Heart right ventricle (tissue), 16 donors: ENCODE measurements at regions not wholly inside any gene's neighbourhood (a gene's known extent, or its start where the extent isn't known, plus 50 kb on each side); places are given as distances from the start of the nearest gene placed in this dataset.

ENCODE experiments used
- ATAC-seq, 8 donors: fragments of 200-7000 bp; cut with Tn5 transposase; one replicate each; pipeline ENCODE4 v1.9.1; 2020; ENCODE audit warnings: mild to moderate bottlenecking in 8 of 8, moderate library complexity in 8 of 8, moderate number of reproducible peaks in 1 of 8
- DNase-seq, 2 donors: peaks; one replicate each; pipeline ENCODE4 v3.0.0-alpha.2; 2020
- H3K27ac ChIP-seq, 10 donors: fragments of 200-600 bp; sonication (generic) in 2 of 10; one replicate each; pipeline versions ENCODE4 v1.5.0 to v1.8.0; 2020 to 2022; ENCODE audit warnings: mild to moderate bottlenecking in 3 of 10
- H3K27me3 ChIP-seq, 7 donors: fragments of 200-600 bp; one replicate each; pipeline ENCODE4 v1.8.0; 2021 to 2022; ENCODE audit warnings: mild to moderate bottlenecking in 2 of 7
- H3K36me3 ChIP-seq, 9 donors: fragments of 200-600 bp; sonication (generic) in 1 of 9; one replicate each; pipeline versions ENCODE4 v1.5.0 to v1.8.0; 2020 to 2022; ENCODE audit warnings: mild to moderate bottlenecking in 2 of 9
- H3K4me1 ChIP-seq, 9 donors: fragments of 200-600 bp; sonication (generic) in 1 of 9; one replicate each; pipeline versions ENCODE4 v1.5.0 to v1.8.0; 2020 to 2022; ENCODE audit warnings: mild to moderate bottlenecking in 4 of 9
- H3K4me3 ChIP-seq, 10 donors: fragments of 200-600 bp; sonication (generic) in 2 of 10; one replicate each; pipeline versions ENCODE4 v1.5.0 to v1.8.0; 2020 to 2022; ENCODE audit warnings: mild to moderate bottlenecking in 7 of 10, moderate library complexity in 2 of 10
- H3K9me3 ChIP-seq, 11 donors: fragments of 200-600 bp in 10 of 11; sonication (generic) in 2 of 11; one replicate each; pipeline versions ENCODE4 v1.5.0 to v1.8.0; 2013 to 2022; ENCODE audit warnings: mild to moderate bottlenecking in 2 of 11, control low read depth in 1 of 11, moderate library complexity in 1 of 11
- CTCF ChIP-seq, 9 donors: fragments of 200-600 bp; sonication (generic) in 2 of 9; IDR thresholded peaks; one replicate each; pipeline versions ENCODE4 v1.5.0 to v1.8.0; 2021 to 2022; ENCODE audit warnings: antibody characterized with exemption in 9 of 9, mild to moderate bottlenecking in 5 of 9, moderate library complexity in 1 of 9
- WGBS, 2 donors: extraction: QIAGEN DNeasy Blood & Tissue Kit; methylation state at CpG; one replicate each; pipeline ENCODE4 v1.1.7; 2013; ENCODE audit warnings: inconsistent platforms in 1 of 2; 5-methylcytosine and 5-hydroxymethylcytosine counted together
- intact Hi-C, 10 donors: fragments of 100-400 bp; cut with DNase I; formaldehyde crosslinking; loops; one replicate each; pipeline versions ENCODE4 v1.11.1 to v1.14.2; 2022
- donor health status: Arrhythmogenic right ventricular cardiomyopathy.
- donor health status: ischemic (EF 13 %, LVEDD 7.1; RV severe dilation, severe dysfunction).
- donor health status: healthy with polysubstance abuse.
- donor health status: DM: no; HTN: yes; CAD: no.
- donor health status: DM: no; HTN: no; CAD: no.
- donor health status: ischemic (EF 25% LVEDD 6.9; RV normal size, moderate dysfunction).
- donor health status: ischemic (EF 25% LVEDD 5.7; RV mildly dilated, moderate dysfunction).
- donor health status: healthy.
- donor health status: DM: yes; HTN: yes; CAD: no.
- donor health status: Ischemic cardiomyopathy.
- donor health status: ischemic (EF 35%, LVEDD 5.7; RV mildly dilated, moderate dysfunction).
- donor health status: nonischemic (EF 11% LVEDD 7.7; RV severe dilation, severe dysfunction).
- donor health status: DM: yes; HTN: yes; CAD: no.
- donor health status: PGD.
- donor health status: ischemic (EF 29% LVEDD 5.4; RV normal size, mild dysfunction).
- donor health status: nonischemic (EF 23%, LVEDD 6.1; RV moderate dilation, normal function).

- no peak for TF ChIP-seq CTCF (IDR thresholded peaks at IDR 0.05)
- Histone ChIP-seq H3K4me1 (no peaks in the 10 kb centered on the region), H3K27ac (no peak overlapping the region), H3K36me3 (no peaks in the 10 kb centered on the region), H3K9me3 (peaks cover 0 to 23% (median 0%) of the 10 kb centered on the region in 11 donors), H3K27me3 (no peaks in the 10 kb centered on the region), H3K4me3 (no peak overlapping the region)
- WGBS, 2 donors, result 58 to 69% methylated on average over 4 of the region's 4 CpGs
- ATAC-seq (no peak), DNase-seq (no peak)
- intact Hi-C loops, result no loop called here
These were observed 488.3 kb downstream of the MAGEE1 start for GRCh38 chrX:76915836-76916235.

GRCh38 chrX:76918033-76918432, 490.5 kb downstream of the MAGEE1 start:
- DNase-seq, result no peak
- TF ChIP-seq CTCF (IDR thresholded peaks at IDR 0.05), result no peak
- ATAC-seq, result peak in 1 of 8 donors; percentile 18
- peaks cover 0 to 9% (median 0%) of the 10 kb centered on the region in 11 donors for H3K9me3 ChIP-seq
- H3K4me3 ChIP-seq, result no peak overlapping the region
- WGBS, 2 donors, result 91 to 100% methylated on average over 1 of the region's 1 CpG
- no peak overlapping the region for H3K27ac ChIP-seq
- no peaks in the 10 kb centered on the region for H3K27me3 ChIP-seq
- H3K36me3 ChIP-seq, result no peaks in the 10 kb centered on the region
- intact Hi-C loops, result no loop called here
- no peaks in the 10 kb centered on the region for H3K4me1 ChIP-seq

GRCh38 chrX:76919761-76920160, 492.3 kb downstream of the MAGEE1 start:
- H3K4me1 ChIP-seq, result no peaks in the 10 kb centered on the region
- no peak for DNase-seq
- 47 to 51% methylated on average over 2 of the region's 2 CpGs for WGBS, 2 donors
- no peak for ATAC-seq
- intact Hi-C loops, result no loop called here
- H3K27ac ChIP-seq, result no peak overlapping the region
- no peak for TF ChIP-seq CTCF (IDR thresholded peaks at IDR 0.05)
- no peak overlapping the region for H3K4me3 ChIP-seq
- H3K27me3 ChIP-seq, result no peaks in the 10 kb centered on the region
- H3K36me3 ChIP-seq, result no peaks in the 10 kb centered on the region
- H3K9me3 ChIP-seq, result no peaks in the 10 kb centered on the region

DNA sequence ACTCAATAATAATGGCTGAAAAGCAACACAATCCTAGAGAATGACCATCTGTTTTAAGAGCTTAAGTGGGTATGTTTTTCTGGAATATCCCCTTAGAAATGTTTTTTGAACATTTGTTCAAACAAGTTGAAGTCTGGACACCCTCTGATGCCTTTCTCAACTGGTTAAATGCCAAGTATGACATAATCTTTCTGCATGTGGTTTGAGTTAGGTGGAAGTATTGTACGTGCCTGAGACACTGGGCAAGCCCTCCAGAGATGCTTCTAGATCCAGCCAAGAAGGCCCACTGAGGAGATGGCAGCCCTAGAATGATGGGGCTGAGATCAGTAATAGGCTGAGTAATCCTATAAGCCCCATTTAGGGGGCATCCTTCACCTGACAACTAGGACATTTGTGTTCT, 493.1 kb downstream of the MAGEE1 start:
- Histone ChIP-seq H3K4me1 (no peaks in the 10 kb centered on the region), H3K27ac (no peak overlapping the region), H3K9me3 (no peaks in the 10 kb centered on the region), H3K27me3 (no peaks in the 10 kb centered on the region), H3K36me3 (no peaks in the 10 kb centered on the region), H3K4me3 (no peak overlapping the region)
- WGBS, 2 donors, result 29 to 40% methylated on average over 1 of the region's 1 CpG
- intact Hi-C loops, result no loop called here
- no peak for TF ChIP-seq CTCF (IDR thresholded peaks at IDR 0.05)
- ATAC-seq, result no peak
- DNase-seq, result no peak

DNA sequence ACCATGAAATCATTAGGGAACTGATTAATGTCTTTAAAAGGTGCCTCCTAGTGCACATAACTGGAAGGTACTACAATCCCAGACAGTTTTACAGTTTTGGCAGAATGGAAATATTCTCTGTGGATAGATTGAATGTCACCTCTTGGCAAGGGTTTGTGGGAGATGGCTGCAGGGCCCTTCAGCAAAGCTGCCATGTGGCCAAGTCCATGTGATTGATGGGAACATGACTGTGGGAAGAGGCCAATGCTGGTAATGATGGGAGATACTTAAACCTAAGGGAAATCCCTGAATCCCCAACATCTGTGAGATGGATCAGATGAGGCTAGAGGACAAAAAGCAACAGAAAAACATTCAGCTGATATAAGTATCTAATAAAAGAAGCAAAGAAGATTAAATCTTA, 493.7 kb downstream of the MAGEE1 start:
- Histone ChIP-seq H3K4me1 (no peaks in the 10 kb centered on the region), H3K9me3 (no peaks in the 10 kb centered on the region), H3K36me3 (no peaks in the 10 kb centered on the region), H3K4me3 (no peak overlapping the region), H3K27ac (no peak overlapping the region), H3K27me3 (no peaks in the 10 kb centered on the region)
- no peak for TF ChIP-seq CTCF (IDR thresholded peaks at IDR 0.05)
- no peak for ATAC-seq
- no peak for DNase-seq
- intact Hi-C loops, result no loop called here
